Right ventricle myocardium superior (tissue), 1 donor: ENCODE measurements at regions not wholly inside any gene's neighbourhood (a gene's known extent, or its start where the extent isn't known, plus 50 kb on each side); places are given as distances from the start of the nearest gene placed in this dataset.
A peak's percentile ranks its signal among the peaks of the same experiment; 100 is the strongest.
"Not testable (repeated sequence)": the region's sequence is repeated elsewhere in the genome, so short reads cannot be mapped to it uniquely, and the experiment has no call there.

Experiments
- ATAC-seq: fragments of 200-7000 bp; cut with Tn5 transposase; one replicate; pipeline ENCODE4 v1.9.1; 2020; ENCODE audit warnings: mild to moderate bottlenecking; ENCODE audit not compliant: poor library complexity
- DNase-seq: peaks from one replicate; pipeline ENCODE4 v3.0.0-alpha.2; 2020
- intact Hi-C: fragments of 100-400 bp; cut with DNase I; formaldehyde crosslinking; loops from one replicate; pipeline ENCODE4 v1.11.2; 2022
- donor health status: DM: no; HTN: yes; CAD: no; lungs with severe emphysema.

- intact Hi-C loops, result no loop called here
- DNase-seq (no peak), ATAC-seq (no peak)
Observed at GRCh38 chr7:77484785-77485184, 52.3 kb upstream of the PTPN12 start.

DNA sequence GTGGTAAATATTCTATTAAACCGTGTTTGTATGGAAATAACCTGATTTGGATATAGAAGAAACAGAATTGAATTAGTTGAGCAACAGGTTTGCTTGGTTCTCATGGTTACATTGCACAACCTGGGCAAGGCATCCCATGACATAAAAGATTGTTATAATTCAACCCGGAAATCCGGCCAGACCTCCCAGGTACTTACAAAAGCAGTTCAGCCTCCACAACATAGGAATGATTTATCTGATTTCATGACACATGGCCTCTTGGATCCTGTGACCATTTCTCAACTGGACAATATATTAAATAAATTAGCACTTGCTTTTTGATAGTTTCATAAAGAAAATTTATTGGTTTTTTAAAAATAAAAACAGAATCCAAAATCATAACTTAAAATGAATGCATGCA is 55.1 kb upstream of the PTPN12 start:
- DNase-seq (no peak), ATAC-seq (no peak)
- intact Hi-C loops, result no loop called here

GRCh38 chr7:77481615-77482014 is 55.5 kb upstream of the PTPN12 start:
- no peak for DNase-seq
- ATAC-seq, result no peak
- intact Hi-C loops, result no loop called here

- DNase-seq, ATAC-seq, intact Hi-C loops: not testable (repeated sequence)
Observed at GRCh38 chr7:77480102-77480627, 56.9 kb upstream of the PTPN12 start.

- intact Hi-C loops, result no loop called here
- no peak for DNase-seq
- ATAC-seq, result no peak
Observed at GRCh38 chr7:77479536-77480088, 57.5 kb upstream of the PTPN12 start.

GRCh38 chr7:77476871-77477270 is 60.2 kb upstream of the PTPN12 start:
- DNase-seq (no peak), ATAC-seq (no peak)
- intact Hi-C loops, result no loop called here

- ATAC-seq (no peak), DNase-seq (no peak)
- intact Hi-C loops, result no loop called here
Observed at GRCh38 chr7:77475181-77475580, 59.0 kb upstream of the GSAP start.

GRCh38 chr7:77474756-77475155 is 58.6 kb upstream of the GSAP start:
- no peak for DNase-seq
- no peak for ATAC-seq
- intact Hi-C loops, result no loop called here

- intact Hi-C loops, result no loop called here
- ATAC-seq (no peak), DNase-seq (no peak)
Observed at GRCh38 chr7:77473229-77474005, 57.3 kb upstream of the GSAP start.

DNA sequence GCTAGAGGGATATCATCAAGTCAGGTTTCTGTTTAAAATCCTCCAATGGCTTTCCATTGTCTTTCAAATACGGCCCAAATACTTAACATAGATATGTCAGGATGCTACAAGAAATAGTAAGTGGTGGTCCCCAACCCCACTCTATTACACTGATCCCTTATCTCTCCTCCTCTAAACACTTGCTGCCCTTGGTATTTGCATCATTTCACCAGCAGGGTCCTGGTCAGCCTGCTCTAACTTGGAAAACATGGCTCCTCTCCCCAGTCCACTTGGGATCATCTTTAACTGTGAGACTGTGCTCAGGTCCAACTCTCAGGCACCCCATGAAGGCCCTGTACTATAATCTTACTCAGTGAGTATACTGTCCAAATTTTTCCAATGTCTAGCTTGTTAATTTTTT is 53.8 kb upstream of the GSAP start:
- ATAC-seq, result no peak
- no peak for DNase-seq
- intact Hi-C loops, result no loop called here

DNA sequence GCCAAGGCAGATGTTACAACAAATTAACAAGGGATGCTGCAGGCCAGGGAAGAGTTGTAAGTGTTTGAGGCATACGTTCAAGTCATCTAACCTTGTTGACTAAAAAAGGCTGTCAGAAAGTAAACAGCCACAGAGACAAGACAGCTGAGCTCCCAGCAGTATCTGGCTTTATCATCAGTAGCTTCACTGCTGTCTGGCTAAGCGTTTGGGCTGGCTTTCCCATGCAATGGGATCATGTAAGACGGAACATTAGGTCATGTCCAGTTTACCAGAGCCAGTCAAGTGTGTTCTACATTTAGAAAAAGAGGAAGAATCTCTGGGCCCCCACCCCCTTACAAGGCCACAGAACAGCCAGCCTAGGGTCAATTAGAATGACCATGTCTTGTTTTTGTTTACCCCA is 51.3 kb upstream of the GSAP start:
- intact Hi-C loops, result no loop called here
- DNase-seq (no peak), ATAC-seq (peak; percentile 80)

- intact Hi-C loops, result no loop called here
- ATAC-seq (no peak), DNase-seq (no peak)
Observed at GRCh38 chr7:77466450-77466849, 50.3 kb upstream of the GSAP start.
